ENCODE measurements at regions not wholly inside any gene's neighbourhood (a gene's known extent, or its start where the extent isn't known, plus 50 kb on each side); places are given as distances from the start of the nearest gene placed in this dataset.
"Not testable (repeated sequence)": the region's sequence is repeated elsewhere in the genome, so short reads cannot be mapped to it uniquely, and the experiment has no call there.

DNA sequence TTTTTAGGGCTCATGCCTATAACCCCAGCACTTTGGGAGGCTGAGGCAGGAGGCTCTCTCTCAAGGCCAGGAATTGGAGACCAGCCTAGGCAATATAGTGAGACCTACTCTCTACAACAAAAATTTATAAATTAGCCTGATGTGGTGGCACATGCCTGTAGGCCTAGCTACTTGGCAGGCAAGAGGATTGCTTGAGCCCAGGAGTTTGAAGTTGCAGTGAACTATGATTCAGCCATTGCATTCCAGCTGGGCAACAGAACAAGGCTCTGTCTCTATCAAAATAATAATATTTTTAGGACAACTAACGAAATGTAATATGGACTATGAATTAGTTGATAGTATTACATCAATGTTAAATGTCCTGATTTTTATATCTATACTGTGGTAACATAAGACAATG is 68.8 kb upstream of the ARID1A start:
- Histone ChIP-seq H3K36me3 (ENCODE audit: insufficient read depth, low read length) (no peaks in the 10 kb centered on the region), H3K27me3 (ENCODE audit: control insufficient read depth in 1 of 2, insufficient read depth in 2 of 2, low read length in 2 of 2) (no peaks in the 10 kb centered on the region), H3K27ac (ENCODE audit: low read depth in 1 of 2, low read length in 2 of 2) (no peak overlapping the region), H3K9me3 (ENCODE audit: control insufficient read depth in 1 of 2, insufficient read depth in 1 of 2, low read length in 2 of 2) (no peaks in the 10 kb centered on the region), H3K4me1 (ENCODE audit: insufficient read depth, low read length) (peaks cover under 1% of the 10 kb centered on the region), H3K4me3 (ENCODE audit: low read length) (no peak overlapping the region)
- H3K4me3 Mint-ChIP-seq: no peak overlapping the region
- POLR2A ChIA-PET: no interaction called here
- TF ChIP-seq, protein P1, sequence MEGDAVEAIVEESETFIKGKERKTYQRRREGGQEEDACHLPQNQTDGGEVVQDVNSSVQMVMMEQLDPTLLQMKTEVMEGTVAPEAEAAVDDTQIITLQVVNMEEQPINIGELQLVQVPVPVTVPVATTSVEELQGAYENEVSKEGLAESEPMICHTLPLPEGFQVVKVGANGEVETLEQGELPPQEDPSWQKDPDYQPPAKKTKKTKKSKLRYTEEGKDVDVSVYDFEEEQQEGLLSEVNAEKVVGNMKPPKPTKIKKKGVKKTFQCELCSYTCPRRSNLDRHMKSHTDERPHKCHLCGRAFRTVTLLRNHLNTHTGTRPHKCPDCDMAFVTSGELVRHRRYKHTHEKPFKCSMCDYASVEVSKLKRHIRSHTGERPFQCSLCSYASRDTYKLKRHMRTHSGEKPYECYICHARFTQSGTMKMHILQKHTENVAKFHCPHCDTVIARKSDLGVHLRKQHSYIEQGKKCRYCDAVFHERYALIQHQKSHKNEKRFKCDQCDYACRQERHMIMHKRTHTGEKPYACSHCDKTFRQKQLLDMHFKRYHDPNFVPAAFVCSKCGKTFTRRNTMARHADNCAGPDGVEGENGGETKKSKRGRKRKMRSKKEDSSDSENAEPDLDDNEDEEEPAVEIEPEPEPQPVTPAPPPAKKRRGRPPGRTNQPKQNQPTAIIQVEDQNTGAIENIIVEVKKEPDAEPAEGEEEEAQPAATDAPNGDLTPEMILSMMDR (IDR thresholded peaks at IDR 0.05): no peak
- ATAC-seq (ENCODE audit: poor library complexity) (no peak), DNase-seq (no peak)
- no peaks in the 10 kb centered on the region for H3K4me1 Mint-ChIP-seq (ENCODE audit: low read depth)
- intact Hi-C loops (cut with DNase I, micrococcal nuclease): no loop called here
- H3K27ac Mint-ChIP-seq: no peak overlapping the region
- CTCF ChIA-PET: interaction anchor here (0.7 to 1.0 kb wide), 2 partner anchors 17 to 59 kb away, joined by 3 read pairs; no protein-coding TSS in a partner anchor
- no peaks in the 10 kb centered on the region for H3K36me3 Mint-ChIP-seq (ENCODE audit: low read depth)
- H3K9me3 Mint-ChIP-seq: no peaks in the 10 kb centered on the region
- no peaks in the 10 kb centered on the region for H3K27me3 Mint-ChIP-seq

DNA sequence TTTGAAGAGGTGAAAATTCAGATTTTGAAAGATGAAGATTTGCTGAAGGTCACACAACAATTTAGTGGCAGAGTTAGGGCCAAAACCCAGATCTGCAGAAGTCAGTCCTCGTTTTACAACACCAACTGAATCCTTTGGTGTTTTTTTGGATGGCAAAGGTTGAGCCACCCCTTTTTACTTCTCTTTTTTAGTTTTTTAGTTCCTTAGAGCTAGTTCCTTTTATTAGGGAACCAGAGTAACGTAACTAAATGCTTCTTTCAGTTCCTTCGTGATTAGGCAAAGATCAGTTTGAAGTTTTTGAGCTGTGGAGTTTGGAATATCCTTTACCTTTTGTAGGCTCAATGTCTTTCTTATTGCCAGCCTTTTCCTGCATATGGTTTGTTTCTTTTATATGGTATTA is 67.9 kb upstream of the ARID1A start:
- Mint-ChIP-seq H3K4me3 (no peak overlapping the region), H3K36me3 (ENCODE audit: low read depth) (no peaks in the 10 kb centered on the region), H3K9me3 (no peaks in the 10 kb centered on the region), H3K4me1 (ENCODE audit: low read depth) (no peaks in the 10 kb centered on the region), H3K27ac (no peak overlapping the region), H3K27me3 (no peaks in the 10 kb centered on the region)
- Histone ChIP-seq H3K36me3 (ENCODE audit: insufficient read depth, low read length) (no peaks in the 10 kb centered on the region), H3K9me3 (ENCODE audit: control insufficient read depth in 1 of 2, insufficient read depth in 1 of 2, low read length in 2 of 2) (no peaks in the 10 kb centered on the region), H3K27me3 (ENCODE audit: control insufficient read depth in 1 of 2, insufficient read depth in 2 of 2, low read length in 2 of 2) (no peaks in the 10 kb centered on the region), H3K27ac (ENCODE audit: low read depth in 1 of 2, low read length in 2 of 2) (no peak overlapping the region), H3K4me3 (ENCODE audit: low read length) (no peak overlapping the region), H3K4me1 (ENCODE audit: insufficient read depth, low read length) (no peaks in the 10 kb centered on the region)
- ChIA-PET CTCF (no interaction called here), POLR2A (interaction anchor here (0.7 kb wide), 1 partner anchor 65 kb away, joined by 6 read pairs; no protein-coding TSS in a partner anchor)
- ATAC-seq (ENCODE audit: poor library complexity): no peak
- DNase-seq: peak in 1 of 14 experiments; percentile 17
- TF ChIP-seq, protein P1 (IDR thresholded peaks at IDR 0.05): no peak
- intact Hi-C loops (cut with DNase I, micrococcal nuclease): no loop called here

DNA sequence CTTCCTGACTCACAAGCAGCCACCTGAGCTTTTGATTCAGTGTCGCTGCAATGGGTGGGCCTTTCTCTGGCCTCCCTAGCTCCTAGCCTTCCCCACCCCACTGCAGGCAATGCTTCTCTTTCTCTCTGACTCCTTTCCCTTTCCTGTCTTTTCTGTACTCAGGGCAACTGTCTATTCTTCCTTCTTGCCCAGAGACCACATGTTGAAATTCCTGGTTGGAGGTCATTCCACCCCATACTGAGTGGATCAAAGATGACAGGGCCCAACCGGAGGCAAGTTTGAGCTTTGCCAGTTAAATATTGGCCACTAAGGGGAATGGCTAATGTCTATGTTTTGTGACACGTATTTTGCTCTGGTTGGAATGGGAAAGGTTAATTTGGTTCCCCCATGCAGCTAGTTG is 65.2 kb upstream of the ARID1A start:
- no peak for ATAC-seq (ENCODE audit: poor library complexity)
- Mint-ChIP-seq H3K36me3 (ENCODE audit: low read depth) (no peaks in the 10 kb centered on the region), H3K4me3 (no peak overlapping the region), H3K27me3 (no peaks in the 10 kb centered on the region), H3K27ac (no peak overlapping the region), H3K9me3 (no peaks in the 10 kb centered on the region), H3K4me1 (ENCODE audit: low read depth) (no peaks in the 10 kb centered on the region)
- Histone ChIP-seq H3K4me3 (ENCODE audit: low read length) (no peak overlapping the region), H3K4me1 (ENCODE audit: insufficient read depth, low read length) (no peaks in the 10 kb centered on the region), H3K27me3 (ENCODE audit: control insufficient read depth in 1 of 2, insufficient read depth in 2 of 2, low read length in 2 of 2) (no peaks in the 10 kb centered on the region), H3K27ac (ENCODE audit: low read depth in 1 of 2, low read length in 2 of 2) (no peak overlapping the region), H3K9me3 (ENCODE audit: control insufficient read depth in 1 of 2, insufficient read depth in 1 of 2, low read length in 2 of 2) (no peaks in the 10 kb centered on the region), H3K36me3 (ENCODE audit: insufficient read depth, low read length) (no peaks in the 10 kb centered on the region)
- DNase-seq: no peak
- POLR2A ChIA-PET: no interaction called here
- CTCF ChIA-PET: no interaction called here
- TF ChIP-seq, protein P1 (IDR thresholded peaks at IDR 0.05): no peak
- intact Hi-C loops (cut with DNase I, micrococcal nuclease): no loop called here

DNA sequence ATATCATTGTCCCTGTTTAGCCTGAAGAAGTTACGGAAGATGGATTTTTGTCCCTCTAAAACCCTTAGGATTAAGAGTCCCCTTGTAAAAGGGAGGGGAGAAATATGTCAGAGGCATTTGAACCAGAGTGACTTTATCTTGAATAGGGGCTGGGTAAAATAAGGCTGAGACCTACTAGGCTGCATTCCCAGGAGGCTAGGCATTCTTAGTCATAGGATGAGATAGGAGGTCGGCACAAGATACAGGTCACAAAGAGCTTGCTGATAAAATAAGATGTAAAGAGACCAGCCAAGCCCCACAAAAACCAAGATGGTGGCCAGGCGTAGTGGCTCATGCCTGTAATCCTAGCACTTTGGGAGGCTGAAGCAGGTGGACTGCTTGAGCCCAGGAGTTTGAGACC is 60.0 kb upstream of the ARID1A start:
- H3K36me3 Mint-ChIP-seq (ENCODE audit: low read depth); intact Hi-C loops (cut with DNase I, micrococcal nuclease); H3K27ac Mint-ChIP-seq; H3K9me3 Mint-ChIP-seq; POLR2A ChIA-PET; H3K9me3 ChIP-seq (ENCODE audit: control insufficient read depth in 1 of 2, insufficient read depth in 1 of 2, low read length in 2 of 2); DNase-seq; H3K4me1 ChIP-seq (ENCODE audit: insufficient read depth, low read length); H3K27me3 Mint-ChIP-seq; H3K27me3 ChIP-seq (ENCODE audit: control insufficient read depth in 1 of 2, insufficient read depth in 2 of 2, low read length in 2 of 2); CTCF ChIA-PET; H3K36me3 ChIP-seq (ENCODE audit: insufficient read depth, low read length); H3K4me1 Mint-ChIP-seq (ENCODE audit: low read depth); H3K4me3 ChIP-seq (ENCODE audit: low read length); H3K4me3 Mint-ChIP-seq; H3K27ac ChIP-seq (ENCODE audit: low read depth in 1 of 2, low read length in 2 of 2); ATAC-seq (ENCODE audit: poor library complexity): not testable (repeated sequence)

Measured in CD4-positive, alpha-beta T cell (primary cell).